ENCODE measurements at regions not wholly inside any gene's neighbourhood (a gene's known extent, or its start where the extent isn't known, plus 50 kb on each side); places are given as distances from the start of the nearest gene placed in this dataset.
"Not testable (repeated sequence)": the region's sequence is repeated elsewhere in the genome, so short reads cannot be mapped to it uniquely, and the experiment has no call there.

GRCh38 chr12:93091886-93092648 lies 163.0 kb upstream of the EEA1 start:
- H2AFZ ChIP-seq, result no peak overlapping the region
- peaks cover 19% of the 10 kb centered on the region for H3K4me1 ChIP-seq (ENCODE audit: insufficient read depth)
- no peak overlapping the region for H3K9ac ChIP-seq
- no peaks in the 10 kb centered on the region for H4K20me1 ChIP-seq (ENCODE audit: insufficient read depth)
- H3K36me3 ChIP-seq (ENCODE audit: low read depth), result no peaks in the 10 kb centered on the region
- DNase-seq, result no peak
- peaks cover 14% of the 10 kb centered on the region; the same call in 1 of the 2 replicates for H3F3A ChIP-seq (ENCODE audit: insufficient read depth)
- no peaks in the 10 kb centered on the region for H3K27me3 ChIP-seq (replicated peaks; ENCODE audit: insufficient read depth)
- H3K9me3 ChIP-seq (ENCODE audit: low read depth), result no peaks in the 10 kb centered on the region
- no peak overlapping the region for H3K4me3 ChIP-seq
- no peak for TF ChIP-seq EZH2 (IDR thresholded peaks at IDR 0.05; ENCODE audit: insufficient read depth, poor library complexity, severe bottlenecking)
- TF ChIP-seq EZH2phosphoT487 (IDR thresholded peaks at IDR 0.05; ENCODE audit: insufficient read depth, low read depth), result no peak
- no peaks in the 10 kb centered on the region for H3K79me2 ChIP-seq (ENCODE audit: insufficient read depth)
- WGBS, 2 experiments (ENCODE audit: low coverage in 1 of 2, low lambda C conversion rate in 2 of 2, missing lambda C conversion rate in 2 of 2), result 63 to 66% methylated on average over 6 of the region's 6 CpGs
- H3K27ac ChIP-seq, result no peak overlapping the region
- in situ Hi-C loops (cut with MboI), result no loop called here
- H3K9me2 ChIP-seq (ENCODE audit: insufficient read depth), result no peaks in the 10 kb centered on the region
- no peak overlapping the region for H3K4me2 ChIP-seq (ENCODE audit: unreplicated experiment)

DNA sequence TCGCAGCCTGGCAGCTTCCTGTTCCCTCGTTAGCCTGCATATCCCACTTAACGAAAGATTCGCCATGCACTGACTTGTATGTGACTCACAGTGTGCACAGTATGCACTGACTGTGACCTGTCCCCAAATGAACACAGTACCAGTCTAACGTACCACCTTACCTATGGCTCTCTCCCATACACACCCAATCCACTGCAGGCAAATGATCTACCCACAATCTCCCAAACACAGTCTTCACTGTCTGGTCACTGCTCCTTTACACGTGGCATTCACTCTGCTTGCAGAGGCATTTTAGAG lies 163.5 kb upstream of the EEA1 start:
- TF ChIP-seq EZH2phosphoT487 (IDR thresholded peaks at IDR 0.05; ENCODE audit: insufficient read depth, low read depth) (no peak), EZH2 (IDR thresholded peaks at IDR 0.05; ENCODE audit: insufficient read depth, poor library complexity, severe bottlenecking) (no peak)
- no peak overlapping the region for H3K9ac ChIP-seq
- H3K9me3 ChIP-seq (ENCODE audit: low read depth), result no peaks in the 10 kb centered on the region

GRCh38 chr12:93093243-93093642 lies 164.1 kb upstream of the EEA1 start:
- no peaks in the 10 kb centered on the region for H3K9me2 ChIP-seq (ENCODE audit: insufficient read depth)
- no peak overlapping the region for H3K9ac ChIP-seq
- peaks cover 14% of the 10 kb centered on the region; the same call in 1 of the 2 replicates for H3F3A ChIP-seq (ENCODE audit: insufficient read depth)
- peaks cover 19% of the 10 kb centered on the region for H3K4me1 ChIP-seq (ENCODE audit: insufficient read depth)
- H3K27ac ChIP-seq, result no peak overlapping the region
- no peaks in the 10 kb centered on the region for H3K27me3 ChIP-seq (replicated peaks; ENCODE audit: insufficient read depth)
- no peaks in the 10 kb centered on the region for H3K9me3 ChIP-seq (ENCODE audit: low read depth)
- TF ChIP-seq EZH2 (IDR thresholded peaks at IDR 0.05; ENCODE audit: insufficient read depth, poor library complexity, severe bottlenecking) (no peak), EZH2phosphoT487 (IDR thresholded peaks at IDR 0.05; ENCODE audit: insufficient read depth, low read depth) (no peak)
- no peak overlapping the region for H3K4me2 ChIP-seq (ENCODE audit: unreplicated experiment)
- in situ Hi-C loops (cut with MboI), result no loop called here
- no peaks in the 10 kb centered on the region for H3K79me2 ChIP-seq (ENCODE audit: insufficient read depth)
- H4K20me1 ChIP-seq (ENCODE audit: insufficient read depth), result no peaks in the 10 kb centered on the region
- 85 to 86% methylated on average over 3 of the region's 3 CpGs for WGBS, 2 experiments (ENCODE audit: low coverage in 1 of 2, low lambda C conversion rate in 2 of 2, missing lambda C conversion rate in 2 of 2)
- no peak overlapping the region for H3K4me3 ChIP-seq
- no peaks in the 10 kb centered on the region for H3K36me3 ChIP-seq (ENCODE audit: low read depth)
- no peak overlapping the region for H2AFZ ChIP-seq
- DNase-seq, result no peak

More for the DNA sequence above, 163.5 kb upstream of the EEA1 start:
- no peak for DNase-seq
- peaks cover 19% of the 10 kb centered on the region for H3K4me1 ChIP-seq (ENCODE audit: insufficient read depth)
- no peak overlapping the region for H2AFZ ChIP-seq
- H3K27ac ChIP-seq, result no peak overlapping the region
- H3K4me3 ChIP-seq, result no peak overlapping the region
- H3K4me2 ChIP-seq (ENCODE audit: unreplicated experiment), result no peak overlapping the region
- H3F3A ChIP-seq (ENCODE audit: insufficient read depth), result peaks cover 14% of the 10 kb centered on the region; the same call in 1 of the 2 replicates
- no peaks in the 10 kb centered on the region for H3K79me2 ChIP-seq (ENCODE audit: insufficient read depth)
- no peaks in the 10 kb centered on the region for H4K20me1 ChIP-seq (ENCODE audit: insufficient read depth)
- WGBS, 2 experiments (ENCODE audit: low coverage in 1 of 2, low lambda C conversion rate in 2 of 2, missing lambda C conversion rate in 2 of 2), result 97 to 98% methylated on average over 6 of the region's 6 CpGs
- no peaks in the 10 kb centered on the region for H3K36me3 ChIP-seq (ENCODE audit: low read depth)
- in situ Hi-C loops (cut with MboI), result no loop called here
- H3K27me3 ChIP-seq (replicated peaks; ENCODE audit: insufficient read depth), result no peaks in the 10 kb centered on the region
- no peaks in the 10 kb centered on the region for H3K9me2 ChIP-seq (ENCODE audit: insufficient read depth)

- H3K9me3 ChIP-seq (ENCODE audit: low read depth); H3K27me3 ChIP-seq (replicated peaks; ENCODE audit: insufficient read depth); H3K4me2 ChIP-seq (ENCODE audit: unreplicated experiment); H4K20me1 ChIP-seq (ENCODE audit: insufficient read depth); H3K4me3 ChIP-seq; H3K27ac ChIP-seq; H2AFZ ChIP-seq; H3K79me2 ChIP-seq (ENCODE audit: insufficient read depth); DNase-seq; H3K9me2 ChIP-seq (ENCODE audit: insufficient read depth); H3K9ac ChIP-seq; H3K36me3 ChIP-seq (ENCODE audit: low read depth); in situ Hi-C loops (cut with MboI): not testable (repeated sequence)
- Histone ChIP-seq H3F3A (ENCODE audit: insufficient read depth) (peaks cover 14% of the 10 kb centered on the region; the same call in 1 of the 2 replicates), H3K4me1 (ENCODE audit: insufficient read depth) (peaks cover 19% of the 10 kb centered on the region)
- WGBS, 2 experiments (ENCODE audit: low coverage in 1 of 2, low lambda C conversion rate in 2 of 2, missing lambda C conversion rate in 2 of 2), result 79 to 80% methylated on average over 9 of the region's 9 CpGs
These were observed 165.1 kb upstream of the EEA1 start for GRCh38 chr12:93094222-93094621.
